CD4-positive, alpha-beta T cell treated with Interleukin-15 for 1 hour (primary cell): ENCODE measurements at regions not wholly inside any gene's neighbourhood (a gene's known extent, or its start where the extent isn't known, plus 50 kb on each side); places are given as distances from the start of the nearest gene placed in this dataset.

ENCODE experiments used
- DNase-seq: peaks from one replicate; pipeline ENCODE4 v3.0.0-alpha.2; 2020

GRCh38 chr5:39489263-39489662 lies 64.5 kb upstream of the DAB2 start:
- DNase-seq, result no peak

- no peak for DNase-seq
These were observed 62.0 kb upstream of the DAB2 start for GRCh38 chr5:39486790-39487189.

GRCh38 chr5:39486361-39486760 lies 61.6 kb upstream of the DAB2 start:
- no peak for DNase-seq

- DNase-seq, result no peak
These were observed 60.3 kb upstream of the DAB2 start for GRCh38 chr5:39485079-39485478.

- no peak for DNase-seq
These were observed 59.9 kb upstream of the DAB2 start for GRCh38 chr5:39484673-39485072.

DNA sequence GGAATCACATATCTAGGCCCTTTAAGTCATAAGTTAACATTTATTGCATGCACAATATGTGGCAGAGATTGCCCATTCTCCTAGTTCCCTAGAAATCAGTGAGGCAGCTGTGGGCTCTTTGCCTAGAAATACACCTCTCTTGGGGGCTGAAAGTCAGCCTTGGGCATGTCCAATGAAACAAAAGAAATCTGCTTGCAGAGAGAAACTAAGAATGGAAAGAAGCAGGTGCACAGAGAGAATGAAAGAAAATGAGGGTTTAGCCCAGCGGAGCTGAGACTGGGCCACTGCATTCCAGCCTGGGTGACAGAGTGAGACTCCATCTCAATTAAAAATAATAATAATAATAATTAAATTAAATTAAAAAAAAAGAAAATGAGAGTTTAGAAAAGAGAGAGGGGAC lies 57.3 kb upstream of the DAB2 start:
- no peak for DNase-seq

- DNase-seq, result no peak
These were observed 54.8 kb upstream of the DAB2 start for GRCh38 chr5:39479537-39479936.

- no peak for DNase-seq
These were observed 54.1 kb upstream of the DAB2 start for GRCh38 chr5:39478863-39479262.

- no peak for DNase-seq
These were observed 52.1 kb upstream of the DAB2 start for GRCh38 chr5:39476843-39477220.

DNA sequence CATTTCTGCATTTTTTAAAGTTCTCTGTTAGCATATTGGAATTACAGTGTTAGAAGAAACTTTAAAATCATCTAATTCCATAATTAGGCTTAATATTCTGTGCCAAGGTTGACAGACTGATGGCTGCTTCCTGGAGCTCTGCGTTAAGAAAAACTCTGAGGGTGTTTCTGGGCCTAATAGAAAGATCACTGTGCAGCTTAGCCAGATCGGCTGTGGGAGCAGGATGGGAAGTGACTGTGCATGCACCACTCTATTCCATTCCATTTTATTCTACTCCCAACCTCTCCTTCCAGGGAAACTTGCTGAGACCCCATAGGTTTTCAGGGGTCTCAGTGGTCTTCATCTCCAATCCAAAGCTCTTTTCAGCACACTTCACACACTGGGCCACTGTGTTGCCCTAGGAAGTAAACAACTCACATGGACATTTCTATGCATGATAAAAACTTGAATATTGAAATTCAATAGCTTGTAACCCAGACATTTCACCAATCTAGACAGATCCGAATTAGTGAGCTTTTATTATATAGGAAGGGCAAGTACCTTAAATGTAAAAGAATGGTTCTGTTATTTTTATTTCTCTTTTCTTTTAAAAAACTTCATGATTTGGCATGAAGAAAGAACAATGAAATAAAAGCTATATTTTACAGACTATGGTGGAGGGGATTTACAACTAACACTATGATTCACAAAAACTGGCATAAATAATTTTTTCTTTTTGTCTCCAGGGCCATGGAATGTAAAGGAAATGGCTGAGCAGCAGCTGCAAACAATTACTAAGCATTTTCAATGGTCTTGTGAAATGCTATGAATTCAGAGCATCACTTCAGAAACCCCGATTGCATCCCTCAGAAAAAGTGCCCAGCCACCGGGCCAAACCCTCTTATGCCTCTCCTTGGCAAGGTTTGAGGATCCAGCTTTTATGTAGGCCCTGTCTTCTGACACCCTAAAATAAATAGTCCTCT lies 51.4 kb upstream of the DAB2 start:
- no peak for DNase-seq

- DNase-seq, result no peak
These were observed 50.4 kb upstream of the DAB2 start for GRCh38 chr5:39475159-39475571.
